Aorta (tissue), 5 donors: ENCODE measurements at regions not wholly inside any gene's neighbourhood (a gene's known extent, or its start where the extent isn't known, plus 50 kb on each side); places are given as distances from the start of the nearest gene placed in this dataset.
"Not testable (repeated sequence)": the region's sequence is repeated elsewhere in the genome, so short reads cannot be mapped to it uniquely, and the experiment has no call there.

Source experiments
- ATAC-seq: fragments of 200-7000 bp; cut with Tn5 transposase; one replicate; pipeline ENCODE4 v1.9.1; 2022; ENCODE audit warnings: moderate library complexity; ENCODE audit not compliant: low FRiP score
- DNase-seq, 2 donors: peaks; one replicate each; pipeline ENCODE4 v3.0.0-alpha.2; 2020
- H3K27ac ChIP-seq, 2 donors: one replicate each; pipeline ENCODE4 v1.5.1; 2013; ENCODE audit warnings: low read length in 2 of 2, mild to moderate bottlenecking in 2 of 2, moderate library complexity in 2 of 2, control low read depth in 1 of 2, inconsistent platforms in 1 of 2, low read depth in 1 of 2
- H3K27me3 ChIP-seq, 2 donors: one replicate each; pipeline ENCODE4 v1.6.1; 2013; ENCODE audit warnings: control low read depth in 1 of 2, low read length in 1 of 2, mild to moderate bottlenecking in 1 of 2, moderate library complexity in 1 of 2; ENCODE audit not compliant: insufficient read depth in 2 of 2, control insufficient read depth in 1 of 2
- H3K36me3 ChIP-seq, 2 donors: one replicate each; pipeline ENCODE4 v1.6.1; 2013; ENCODE audit warnings: control low read depth in 1 of 2, low read length in 1 of 2, mild to moderate bottlenecking in 1 of 2; ENCODE audit not compliant: insufficient read depth in 2 of 2, control insufficient read depth in 1 of 2
- H3K4me1 ChIP-seq, 2 donors: one replicate each; pipeline ENCODE4 v1.6.1; 2013; ENCODE audit warnings: low read length in 2 of 2, control low read depth in 1 of 2, mild to moderate bottlenecking in 1 of 2, moderate library complexity in 1 of 2; ENCODE audit not compliant: insufficient read depth in 2 of 2, control insufficient read depth in 1 of 2
- H3K4me3 ChIP-seq, 2 donors: one replicate each; pipeline ENCODE4 v1.5.1; 2013; ENCODE audit warnings: low read length in 2 of 2, control low read depth in 1 of 2, mild to moderate bottlenecking in 1 of 2
- H3K9me3 ChIP-seq: one replicate; pipeline ENCODE4 v1.6.1; 2013; ENCODE audit warnings: mild to moderate bottlenecking, low read length; ENCODE audit not compliant: control insufficient read depth
- WGBS, 2 donors: extraction: QIAGEN DNeasy Blood & Tissue Kit; methylation state at CpG; one replicate each; pipeline ENCODE4 v1.1.7; 2013; 5-methylcytosine and 5-hydroxymethylcytosine counted together
- intact Hi-C, 2 donors: fragments of 100-400 bp; cut with DNase I; formaldehyde crosslinking; loops; one replicate each; pipeline versions ENCODE4 v1.14.2 to v1.15.0; 2022
- donor health status: healthy with polysubstance abuse.
- donor health status: Bipolar disorder and iron deficiency.
- donor health status: DM: no; HTN: no; CAD: no.
- donor health status: DM: no; HTN: no; CAD: no.
- donor health status: DM: yes; HTN: yes; CAD: no.

DNA sequence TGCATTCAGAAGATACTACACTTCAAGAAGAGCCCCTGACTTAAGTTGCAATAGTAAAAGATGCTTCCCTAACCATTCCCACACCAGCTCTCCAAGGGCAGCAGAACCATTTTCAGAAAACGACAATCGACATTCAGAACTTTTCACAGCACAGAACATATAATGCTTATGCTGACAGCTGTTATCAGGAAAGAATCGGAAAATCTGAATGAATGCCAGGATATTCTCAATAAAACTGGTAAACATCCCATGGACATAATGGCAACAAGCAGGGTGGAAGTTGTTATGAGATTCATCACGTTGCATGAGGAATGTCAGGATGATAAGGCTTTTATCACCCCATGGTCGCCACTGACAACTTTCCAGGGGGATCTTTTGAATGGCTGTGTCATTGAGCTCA is 246.6 kb upstream of the CHRM3 start:
- intact Hi-C loops: no loop called here
- WGBS, 2 donors: 59 to 64% methylated on average over 5 of the region's 5 CpGs
- ATAC-seq: no peak
- no peak overlapping the region for H3K4me3 ChIP-seq
- peaks cover 2% of the 10 kb centered on the region for H3K9me3 ChIP-seq
- no peak overlapping the region for H3K27ac ChIP-seq
- H3K4me1 ChIP-seq: no peaks in the 10 kb centered on the region
- H3K27me3 ChIP-seq: no peaks in the 10 kb centered on the region
- no peaks in the 10 kb centered on the region for H3K36me3 ChIP-seq
- no peak for DNase-seq

DNA sequence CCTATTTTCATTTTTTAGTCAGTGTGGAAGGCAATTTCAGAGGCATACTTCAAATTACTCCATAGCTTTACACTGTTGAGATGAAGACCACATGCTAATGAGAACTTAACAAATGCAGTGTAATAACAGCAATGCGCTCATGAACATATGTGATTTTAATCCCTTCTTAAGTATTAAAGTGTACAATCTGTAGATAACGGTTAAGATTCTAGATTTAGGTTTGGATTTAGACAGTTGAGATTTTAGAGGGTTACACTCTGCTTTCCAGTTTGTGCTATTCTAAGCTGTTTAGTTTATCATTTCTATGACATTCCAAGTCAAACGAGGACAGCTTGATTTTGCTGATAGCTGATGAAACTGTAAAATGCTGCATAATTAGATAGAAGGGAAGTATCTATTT is 257.8 kb upstream of the CHRM3 start:
- whole genome bisulfite sequencing, 2 donors: 63 to 64% methylated on average over 3 of the region's 3 CpGs
- H3K4me1 ChIP-seq: no peaks in the 10 kb centered on the region
- H3K36me3 ChIP-seq: no peaks in the 10 kb centered on the region
- no peak for DNase-seq
- H3K4me3 ChIP-seq: no peak overlapping the region
- H3K9me3 ChIP-seq: no peaks in the 10 kb centered on the region
- no peak overlapping the region for H3K27ac ChIP-seq
- intact Hi-C loops: no loop called here
- ATAC-seq: no peak
- no peaks in the 10 kb centered on the region for H3K27me3 ChIP-seq

DNA sequence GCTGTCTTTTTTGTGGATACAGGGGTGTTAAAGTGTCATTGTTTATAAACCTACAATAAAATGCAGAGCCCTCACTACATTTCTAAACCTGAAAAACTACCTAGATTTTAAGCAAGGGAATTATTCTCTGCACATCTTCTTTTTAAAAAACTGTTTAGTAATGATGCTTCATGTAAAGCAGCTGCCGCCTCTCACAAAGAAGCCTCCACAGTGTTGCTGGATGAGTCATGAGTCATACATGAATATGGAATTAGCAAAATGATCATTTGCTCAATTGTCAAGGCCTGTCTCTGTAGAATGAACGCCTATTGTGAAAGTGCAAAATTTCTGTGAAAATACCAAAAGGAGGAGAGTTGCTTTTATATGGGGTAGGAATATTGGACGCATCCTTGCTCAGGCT is 259.5 kb upstream of the CHRM3 start:
- no peak overlapping the region for H3K4me3 ChIP-seq
- H3K27ac ChIP-seq: no peak overlapping the region
- H3K9me3 ChIP-seq: no peaks in the 10 kb centered on the region
- DNase-seq (no peak), ATAC-seq (no peak)
- intact Hi-C loops: no loop called here
- no peaks in the 10 kb centered on the region for H3K27me3 ChIP-seq
- no peaks in the 10 kb centered on the region for H3K36me3 ChIP-seq
- no peaks in the 10 kb centered on the region for H3K4me1 ChIP-seq
- whole genome bisulfite sequencing, 2 donors: 94 to 95% methylated on average over 3 of the region's 3 CpGs

DNA sequence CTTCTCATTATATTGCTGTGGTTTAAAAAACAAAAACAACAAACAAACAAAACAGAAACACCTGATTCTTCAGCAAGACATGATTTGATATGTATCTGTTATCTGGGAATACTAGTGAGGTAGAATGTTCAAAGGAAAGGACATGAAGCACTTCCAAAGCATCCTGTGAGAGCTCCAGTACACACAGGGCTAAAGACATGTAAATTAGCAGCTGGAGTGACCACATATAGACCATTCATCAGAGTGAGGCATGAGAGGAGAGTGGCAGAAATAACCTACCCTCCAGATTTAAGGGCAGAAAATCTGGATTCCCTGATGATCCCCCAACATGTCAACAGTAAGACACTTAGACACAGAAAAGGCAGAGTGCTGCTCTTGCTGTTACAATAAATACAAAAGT is 260.5 kb upstream of the CHRM3 start:
- Histone ChIP-seq H3K27me3 (no peaks in the 10 kb centered on the region), H3K9me3 (no peaks in the 10 kb centered on the region), H3K27ac (no peak overlapping the region), H3K4me1 (no peaks in the 10 kb centered on the region), H3K36me3 (no peaks in the 10 kb centered on the region), H3K4me3 (no peak overlapping the region)
- DNase-seq (no peak), ATAC-seq (no peak)
- intact Hi-C loops: no loop called here

DNA sequence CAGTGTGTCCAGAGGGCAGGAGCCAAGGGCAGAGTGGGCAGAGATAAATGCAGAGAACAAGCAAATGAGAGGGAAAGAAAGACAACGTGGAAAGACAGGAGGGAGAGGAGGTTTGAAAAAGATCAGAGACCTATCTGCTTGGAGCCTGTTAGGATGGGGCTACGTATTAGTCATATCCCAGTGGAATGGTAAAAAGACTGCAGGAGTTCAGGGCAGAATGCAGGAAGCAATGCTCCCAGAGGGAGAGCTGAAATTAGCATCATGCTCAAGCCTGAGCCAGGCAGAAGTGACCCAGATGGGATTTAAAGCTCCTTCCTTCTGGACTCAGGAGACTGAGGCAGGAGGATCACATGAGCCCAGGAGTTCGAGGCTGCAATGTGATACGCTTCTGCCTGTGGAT is 261.3 kb upstream of the CHRM3 start:
- ATAC-seq (no peak), DNase-seq (no peak)
- no peaks in the 10 kb centered on the region for H3K4me1 ChIP-seq
- H3K9me3 ChIP-seq: no peaks in the 10 kb centered on the region
- WGBS, 2 donors: 35 to 42% methylated on average over 4 of the region's 4 CpGs
- intact Hi-C loops: no loop called here
- no peaks in the 10 kb centered on the region for H3K27me3 ChIP-seq
- H3K27ac ChIP-seq: no peak overlapping the region
- no peaks in the 10 kb centered on the region for H3K36me3 ChIP-seq
- H3K4me3 ChIP-seq: no peak overlapping the region

DNA sequence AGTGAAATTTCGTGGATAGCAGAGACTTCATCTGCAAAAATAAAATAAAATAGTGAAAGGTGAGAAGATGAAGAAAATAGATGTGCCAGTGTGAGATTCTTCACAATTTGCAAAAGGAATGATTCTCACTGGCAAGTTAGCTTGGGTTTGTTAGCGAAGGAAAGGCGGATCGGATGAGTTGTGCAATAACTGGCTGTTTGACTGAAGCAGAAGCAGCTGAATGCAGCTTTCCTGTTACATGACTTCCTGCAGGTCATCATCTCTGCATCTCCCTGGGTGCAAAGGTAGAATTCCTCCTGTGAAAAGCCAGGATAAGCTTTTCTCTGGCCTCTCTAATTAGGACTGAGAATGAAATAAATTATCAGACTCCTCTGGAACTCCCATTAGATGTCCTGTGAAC is 263.1 kb upstream of the CHRM3 start:
- H3K27me3 ChIP-seq: no peaks in the 10 kb centered on the region
- WGBS, 2 donors: 74 to 81% methylated on average over 4 of the region's 4 CpGs
- H3K36me3 ChIP-seq: no peaks in the 10 kb centered on the region
- no peak overlapping the region for H3K4me3 ChIP-seq
- H3K27ac ChIP-seq: no peak overlapping the region
- intact Hi-C loops: no loop called here
- no peaks in the 10 kb centered on the region for H3K9me3 ChIP-seq
- no peak for DNase-seq
- ATAC-seq: no peak
- no peaks in the 10 kb centered on the region for H3K4me1 ChIP-seq

DNA sequence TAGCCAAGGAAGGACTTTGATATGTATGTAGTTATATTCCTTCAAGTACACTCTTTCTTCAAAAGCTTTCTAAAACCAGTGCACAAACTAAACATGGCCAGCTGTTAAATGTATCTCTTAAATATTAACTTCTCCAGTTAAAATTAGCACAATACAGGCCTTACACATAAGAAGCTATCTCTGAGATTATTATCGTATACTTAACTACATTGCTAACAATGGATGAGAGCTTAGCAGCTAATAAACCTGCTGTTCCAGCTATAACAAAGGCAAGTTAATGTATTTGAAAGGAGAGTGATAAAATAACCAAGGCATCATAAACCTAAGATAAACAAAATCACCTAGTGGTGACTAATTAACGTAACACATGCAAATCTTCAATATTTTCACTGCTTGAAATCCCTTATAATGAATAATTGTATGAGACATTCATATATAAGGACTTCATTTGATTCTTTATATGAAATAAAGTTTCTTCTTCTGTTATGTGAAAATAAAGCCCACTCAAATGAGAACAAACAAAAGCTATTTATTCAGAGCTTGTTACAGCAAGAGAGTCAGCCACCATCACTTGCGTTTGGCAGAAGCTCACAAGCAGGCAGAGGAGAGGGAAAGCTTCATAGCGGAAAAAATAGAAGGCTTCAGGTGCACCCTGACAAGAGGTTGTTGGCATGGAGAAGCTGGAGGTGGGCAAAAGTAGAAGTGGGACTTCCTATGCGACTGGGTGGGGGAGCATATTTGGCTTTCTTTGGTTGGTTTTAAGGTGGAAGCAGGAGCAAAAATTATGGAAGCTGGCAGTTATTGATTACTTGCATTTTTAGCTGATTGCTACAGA is 274.1 kb upstream of the CHRM3 start:
- 74 to 77% methylated on average over 5 of the region's 5 CpGs for WGBS, 2 donors
- Histone ChIP-seq H3K9me3 (no peaks in the 10 kb centered on the region), H3K27me3 (no peaks in the 10 kb centered on the region), H3K4me1 (no peaks in the 10 kb centered on the region), H3K4me3 (no peak overlapping the region), H3K36me3 (no peaks in the 10 kb centered on the region), H3K27ac (no peak overlapping the region)
- DNase-seq: no peak
- ATAC-seq: no peak
- intact Hi-C loops: no loop called here

DNA sequence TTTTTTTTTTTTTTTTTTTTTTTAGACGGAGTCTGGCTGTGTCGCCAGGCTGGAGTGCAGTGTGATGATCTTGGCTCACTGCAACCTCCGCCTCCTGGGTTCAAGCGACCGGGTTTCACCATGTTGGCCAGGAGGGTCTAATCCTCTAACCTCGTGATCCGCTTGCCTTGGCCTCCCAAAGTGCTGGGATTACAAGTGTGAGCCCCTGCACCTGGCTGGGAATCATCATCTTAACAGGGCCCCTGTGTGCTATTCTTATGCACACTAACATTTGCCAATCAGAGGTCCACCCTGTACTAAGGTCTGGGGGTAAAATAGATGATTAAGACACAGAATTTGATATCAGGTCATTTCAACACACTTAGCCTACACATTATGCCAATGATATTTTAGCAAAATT is 278.7 kb upstream of the CHRM3 start:
- H3K27me3 ChIP-seq: no peaks in the 10 kb centered on the region
- no peaks in the 10 kb centered on the region for H3K9me3 ChIP-seq
- intact Hi-C loops: no loop called here
- H3K27ac ChIP-seq: no peak overlapping the region
- H3K4me1 ChIP-seq: no peaks in the 10 kb centered on the region
- no peak for ATAC-seq
- 84 to 86% methylated on average over 7 of the region's 7 CpGs for WGBS, 2 donors
- no peak overlapping the region for H3K4me3 ChIP-seq
- no peaks in the 10 kb centered on the region for H3K36me3 ChIP-seq
- DNase-seq: no peak

DNA sequence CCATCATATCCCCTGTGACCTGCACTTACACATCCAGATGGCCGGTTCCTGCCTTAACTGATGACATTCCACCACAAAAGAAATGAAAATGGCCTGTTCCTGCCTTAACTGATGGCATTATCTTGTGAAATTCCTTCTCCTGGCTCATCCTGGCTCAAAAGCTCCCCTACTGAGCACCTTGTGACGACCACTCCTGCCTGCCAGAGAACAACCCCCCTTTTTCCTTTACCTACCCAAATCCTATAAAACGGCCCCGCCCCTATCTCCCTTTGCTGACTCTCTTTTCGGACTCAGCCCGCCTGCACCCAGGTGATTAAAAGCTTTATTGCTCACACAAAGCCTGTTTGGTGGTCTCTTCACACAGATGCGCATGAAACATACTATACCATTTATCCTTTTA is 279.7 kb upstream of the CHRM3 start:
- H3K27ac ChIP-seq, intact Hi-C loops, H3K36me3 ChIP-seq, DNase-seq, H3K4me3 ChIP-seq, ATAC-seq, H3K27me3 ChIP-seq, H3K4me1 ChIP-seq, H3K9me3 ChIP-seq: not testable (repeated sequence)
- 71 to 82% methylated on average over 4 to 7 of the region's 7 CpGs for WGBS, 2 donors
